IMR-90 (cell line): ENCODE measurements at regions not wholly inside any gene's neighbourhood (a gene's known extent, or its start where the extent isn't known, plus 50 kb on each side); places are given as distances from the start of the nearest gene placed in this dataset.

ENCODE experiments used
- ATAC-seq: fragments of 200-7000 bp; cut with Tn5 transposase; 2 replicates; pipeline ENCODE4 v1.9.1; 2020; ENCODE audit warnings: low read depth, mild to moderate bottlenecking, moderate library complexity
- BruUV-seq: library from RNA; stranded (reverse); fragments of 400-500 nt; replicated peaks from 2 replicates; lab custom pipeline; 2021; lab: Mats Ljungman, UMichigan
- CTCF ChIA-PET: fragments of 300-600 bp; formaldehyde crosslinking; extraction: SDS; loops from one replicate; lab custom pipeline; 2021; ENCODE audit warnings: antibody characterized with exemption; lab: Yijun Ruan, JAX
- POLR2A ChIA-PET: fragments of 300-600 bp; sonication (Branson Sonifier 250); formaldehyde crosslinking; loops from one replicate; lab custom pipeline; 2022; ENCODE audit warnings: antibody characterized with exemption; ENCODE audit not compliant: unreplicated experiment; lab: Charles Lee
- DNase-seq: peaks from one replicate; pipeline ENCODE4 v3.0.0; 2013
- H2AFZ ChIP-seq: replicated peaks from 2 replicates; pipeline ENCODE3; 2013; ENCODE audit warnings: low read length, mild to moderate bottlenecking; ENCODE audit not compliant: poor library complexity
- H2AK5ac ChIP-seq: 2 replicates; pipeline ENCODE4 v1.6.1; 2013; ENCODE audit warnings: low read depth, low read length, inconsistent platforms
- H2AK9ac ChIP-seq: replicated peaks from 2 replicates; pipeline ENCODE3; 2013; ENCODE audit warnings: mild to moderate bottlenecking, low read depth, low read length, moderate library complexity; ENCODE audit not compliant: poor library complexity
- H2BK120ac ChIP-seq: 2 replicates; pipeline ENCODE4 v1.6.1; 2013; ENCODE audit warnings: low read depth, low read length, inconsistent platforms
- H2BK15ac ChIP-seq: 3 replicates; pipeline ENCODE4 v1.6.1; 2013; ENCODE audit warnings: low read depth, low read length, inconsistent platforms
- H2BK20ac ChIP-seq: 2 replicates; pipeline ENCODE4 v1.6.1; 2013; ENCODE audit warnings: low read depth, mild to moderate bottlenecking, inconsistent platforms, low read length, moderate library complexity
- H2BK5ac ChIP-seq: 2 replicates; pipeline ENCODE4 v1.6.1; 2013; ENCODE audit warnings: mild to moderate bottlenecking, low read depth, low read length, inconsistent platforms; ENCODE audit not compliant: poor library complexity, severe bottlenecking
- H3K14ac ChIP-seq: replicated peaks from 2 replicates; pipeline ENCODE4 v1.6.1; 2013; ENCODE audit warnings: low read depth, low read length, inconsistent platforms
- H3K18ac ChIP-seq: 2 replicates; pipeline ENCODE4 v1.6.1; 2013; ENCODE audit warnings: low read depth, low read length, control low read depth
- H3K23ac ChIP-seq: 2 replicates; pipeline ENCODE4 v1.6.1; 2013; ENCODE audit warnings: low read depth, low read length, inconsistent platforms
- H3K27ac ChIP-seq: 2 replicates; pipeline ENCODE4 v1.5.1; 2013; ENCODE audit warnings: mild to moderate bottlenecking, control low read depth, low read length; ENCODE audit not compliant: insufficient read depth
- H3K27me3 ChIP-seq: 2 replicates; pipeline ENCODE4 v1.6.1; 2013; ENCODE audit warnings: low read length; ENCODE audit not compliant: control insufficient read depth, insufficient read depth
- H3K36me3 ChIP-seq: 2 replicates; pipeline ENCODE4 v1.6.1; 2013; ENCODE audit warnings: low read length, mixed read lengths; ENCODE audit not compliant: control insufficient read depth, insufficient read depth
- H3K4ac ChIP-seq: 2 replicates; pipeline ENCODE4 v1.6.1; 2013; ENCODE audit warnings: low read depth, low read length, inconsistent platforms
- H3K4me1 ChIP-seq: 2 replicates; pipeline ENCODE4 v1.6.1; 2013; ENCODE audit warnings: low read length, mixed read lengths; ENCODE audit not compliant: control insufficient read depth, insufficient read depth
- H3K4me2 ChIP-seq: 2 replicates; pipeline ENCODE4 v1.6.1; 2013; ENCODE audit warnings: low read depth, mild to moderate bottlenecking, control low read depth, low read length, moderate library complexity
- H3K4me3 ChIP-seq: 2 replicates; pipeline ENCODE4 v1.5.1; 2013; ENCODE audit warnings: low read depth, mild to moderate bottlenecking, control low read depth, low read length, moderate library complexity; ENCODE audit not compliant: insufficient read depth
- H3K56ac ChIP-seq: 2 replicates; pipeline ENCODE4 v1.6.1; 2013; ENCODE audit warnings: low read length, inconsistent platforms; ENCODE audit not compliant: insufficient read depth; ENCODE audit errors: extremely low read depth
- H3K79me1 ChIP-seq, 2 experiments: 2 replicates each; pipeline ENCODE4 v1.6.1; 2013; ENCODE audit warnings: low read length in 2 of 2, inconsistent platforms in 1 of 2, low read depth in 1 of 2
- H3K9ac ChIP-seq: 2 replicates; pipeline ENCODE4 v1.6.1; 2013; ENCODE audit warnings: low read depth, low read length, control low read depth
- H3K9me1 ChIP-seq: 2 replicates; pipeline ENCODE4 v1.6.1; 2013; ENCODE audit warnings: low read length, inconsistent platforms; ENCODE audit not compliant: insufficient read depth
- H3K9me3 ChIP-seq: 2 replicates; pipeline ENCODE4 v1.6.1; 2013; ENCODE audit warnings: low read length; ENCODE audit not compliant: control insufficient read depth, insufficient read depth
- H4K20me1 ChIP-seq: 2 replicates; pipeline ENCODE4 v1.6.1; 2013; ENCODE audit warnings: low read length, inconsistent platforms; ENCODE audit not compliant: insufficient read depth
- H4K5ac ChIP-seq: 2 replicates; pipeline ENCODE4 v1.6.1; 2013; ENCODE audit warnings: mild to moderate bottlenecking, low read depth, low read length, control low read depth
- H4K8ac ChIP-seq, 2 experiments: 2 replicates each; pipeline ENCODE4 v1.6.1; 2013; ENCODE audit warnings: low read depth in 2 of 2, low read length in 2 of 2, control low read depth in 1 of 2, inconsistent platforms in 1 of 2
- H4K91ac ChIP-seq: 2 replicates; pipeline ENCODE4 v1.6.1; 2013; ENCODE audit warnings: low read depth, low read length, inconsistent platforms; ENCODE audit not compliant: insufficient read depth
- BHLHE40 ChIP-seq: fragments of 150-350 bp; IDR thresholded peaks from 2 replicates; pipeline ENCODE4 v1.6.1; 2016; ENCODE audit warnings: mild to moderate bottlenecking, low read depth, low read length
- CEBPB ChIP-seq: IDR thresholded peaks from 2 replicates; pipeline ENCODE4 v1.6.1; 2012; ENCODE audit warnings: low read depth, low read length, improper control_type of control experiment
- CHD1 ChIP-seq: IDR thresholded peaks from 2 replicates; pipeline ENCODE4 v1.6.1; 2012; ENCODE audit warnings: low read depth, low read length, improper control_type of control experiment
- FOS ChIP-seq: fragments of 150-350 bp; IDR thresholded peaks from 2 replicates; pipeline ENCODE4 v1.6.1; 2016; ENCODE audit warnings: low read depth, low read length
- MAFK ChIP-seq: IDR thresholded peaks from 2 replicates; pipeline ENCODE4 v1.6.1; 2012; ENCODE audit warnings: low read depth, low read length, improper control_type of control experiment
- MAZ ChIP-seq: IDR thresholded peaks from 2 replicates; pipeline ENCODE4 v1.6.1; 2012; ENCODE audit warnings: low read depth, mild to moderate bottlenecking, low read length, improper control_type of control experiment, moderate library complexity, borderline replicate concordance
- MXI1 ChIP-seq: IDR thresholded peaks from 2 replicates; pipeline ENCODE4 v1.6.1; 2012; ENCODE audit warnings: low read depth, mild to moderate bottlenecking, low read length, moderate library complexity, borderline replicate concordance
- NFE2L2 ChIP-seq: fragments of 150-350 bp; IDR thresholded peaks from 2 replicates; pipeline ENCODE4 v1.6.1; 2016; ENCODE audit warnings: low read depth, mild to moderate bottlenecking, low read length
- POLR2A ChIP-seq: IDR thresholded peaks from 2 replicates; pipeline ENCODE4 v1.6.1; 2012; ENCODE audit warnings: mild to moderate bottlenecking, low read depth, low read length
- RAD21 ChIP-seq: IDR thresholded peaks from 2 replicates; pipeline ENCODE4 v1.6.1; 2012; ENCODE audit warnings: low read length, improper control_type of control experiment
- RCOR1 ChIP-seq: IDR thresholded peaks from 2 replicates; pipeline ENCODE4 v1.6.1; 2012; ENCODE audit warnings: mild to moderate bottlenecking, low read length, improper control_type of control experiment; ENCODE audit not compliant: insufficient replicate concordance
- RFX5 ChIP-seq: IDR thresholded peaks from 2 replicates; pipeline ENCODE4 v1.8.0; 2012; ENCODE audit warnings: low read depth, mild to moderate bottlenecking, low read length, moderate library complexity
- SMC3 ChIP-seq: fragments of 150-350 bp; IDR thresholded peaks from 2 replicates; pipeline ENCODE4 v1.6.1; 2016; ENCODE audit warnings: low read depth, mild to moderate bottlenecking, antibody characterized with exemption, low read length, moderate library complexity
- WGBS, 2 experiments: methylation state at CpG; one replicate each; pipeline versions ENCODE4 v1.1.5 to v1.1.7; 2013; ENCODE audit warnings: missing lambda C conversion rate in 2 of 2; ENCODE audit not compliant: insufficient read length in 1 of 2; ENCODE audit errors: extremely low coverage in 2 of 2; 5-methylcytosine and 5-hydroxymethylcytosine counted together
- dilution Hi-C: fragments of 300-500 bp; cut with HindIII; formaldehyde crosslinking; loops from one replicate; pipeline ENCODE4 v1.14.3; 2018; ENCODE audit warnings: low sequenced_read_pairs; ENCODE audit not compliant: unreplicated experiment
- in situ Hi-C: fragments of 300-500 bp; cut with MboI; formaldehyde crosslinking; loops from 3 replicates; pipeline ENCODE4 v1.14.3; 2019; ENCODE audit warnings: low sequenced_read_pairs, inconsistent platforms, mixed read lengths
- intact Hi-C: fragments of 100-400 bp; cut with micrococcal nuclease; formaldehyde crosslinking; loops from 2 replicates; pipeline ENCODE4 v1.10.0; 2022
- TF ChIP-seq, protein P1 (sequence below): conservative IDR thresholded peaks from 2 replicates; pipeline ENCODE4 v1.5.1; 2012; ENCODE audit warnings: mild to moderate bottlenecking, low read depth, low read length, improper control_type of control experiment
- TF ChIP-seq, protein P2 (sequence below): fragments of 150-350 bp; IDR thresholded peaks from 2 replicates; pipeline ENCODE4 v1.6.1; 2017; ENCODE audit warnings: mild to moderate bottlenecking, antibody characterized with exemption, low read length, low read depth
- TF ChIP-seq, protein P3 (sequence below): fragments of 150-350 bp; IDR thresholded peaks from 2 replicates; pipeline ENCODE4 v1.6.1; 2016; ENCODE audit warnings: low read depth, mild to moderate bottlenecking, low read length, moderate library complexity, borderline replicate concordance

DNA sequence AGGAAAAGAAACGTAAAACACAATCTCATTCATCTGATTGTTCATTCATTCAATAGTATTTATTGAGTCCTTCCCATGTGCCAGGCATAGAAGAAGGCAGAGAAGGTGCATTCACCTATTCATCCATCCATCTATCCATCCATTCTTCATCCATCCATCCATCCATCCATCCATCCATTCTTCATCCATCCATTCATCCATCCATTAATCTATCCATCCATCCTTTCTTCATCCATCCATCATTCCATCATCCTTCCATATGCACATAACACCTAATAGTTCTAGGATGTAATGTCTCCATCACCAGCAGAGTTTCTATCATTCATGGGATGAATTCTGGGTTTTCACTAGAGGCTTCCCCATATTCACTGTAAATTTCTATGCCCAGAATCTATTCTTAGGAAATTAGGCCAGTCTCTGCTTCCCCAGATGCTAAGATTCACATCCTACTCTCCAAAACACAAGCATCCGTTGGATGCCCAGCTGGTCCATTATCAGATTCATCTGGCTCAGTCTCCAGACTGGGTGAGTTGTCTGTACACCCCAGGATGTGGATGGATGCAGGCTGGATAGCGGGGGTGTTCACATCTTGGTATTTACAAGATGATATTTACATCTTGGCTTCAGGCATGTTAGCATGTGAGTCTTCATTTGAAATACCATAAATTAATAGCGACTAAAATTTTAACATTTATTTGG lies 517.7 kb upstream of the SULF2 start:
- H4K20me1 ChIP-seq, result no peaks in the 10 kb centered on the region
- H4K91ac ChIP-seq, result no peak overlapping the region
- no peak overlapping the region for H2BK15ac ChIP-seq
- no CpG with 5 or more reads among the region's 4 CpGs for WGBS, 2 experiments
- no peak overlapping the region for H3K14ac ChIP-seq
- no peak for TF ChIP-seq MAFK
- TF ChIP-seq BHLHE40, result no peak
- TF ChIP-seq, protein P1, sequence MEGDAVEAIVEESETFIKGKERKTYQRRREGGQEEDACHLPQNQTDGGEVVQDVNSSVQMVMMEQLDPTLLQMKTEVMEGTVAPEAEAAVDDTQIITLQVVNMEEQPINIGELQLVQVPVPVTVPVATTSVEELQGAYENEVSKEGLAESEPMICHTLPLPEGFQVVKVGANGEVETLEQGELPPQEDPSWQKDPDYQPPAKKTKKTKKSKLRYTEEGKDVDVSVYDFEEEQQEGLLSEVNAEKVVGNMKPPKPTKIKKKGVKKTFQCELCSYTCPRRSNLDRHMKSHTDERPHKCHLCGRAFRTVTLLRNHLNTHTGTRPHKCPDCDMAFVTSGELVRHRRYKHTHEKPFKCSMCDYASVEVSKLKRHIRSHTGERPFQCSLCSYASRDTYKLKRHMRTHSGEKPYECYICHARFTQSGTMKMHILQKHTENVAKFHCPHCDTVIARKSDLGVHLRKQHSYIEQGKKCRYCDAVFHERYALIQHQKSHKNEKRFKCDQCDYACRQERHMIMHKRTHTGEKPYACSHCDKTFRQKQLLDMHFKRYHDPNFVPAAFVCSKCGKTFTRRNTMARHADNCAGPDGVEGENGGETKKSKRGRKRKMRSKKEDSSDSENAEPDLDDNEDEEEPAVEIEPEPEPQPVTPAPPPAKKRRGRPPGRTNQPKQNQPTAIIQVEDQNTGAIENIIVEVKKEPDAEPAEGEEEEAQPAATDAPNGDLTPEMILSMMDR, result no peak
- no peak for TF ChIP-seq CEBPB
- no peak for TF ChIP-seq NFE2L2
- no peak for TF ChIP-seq RFX5
- TF ChIP-seq, protein P2, sequence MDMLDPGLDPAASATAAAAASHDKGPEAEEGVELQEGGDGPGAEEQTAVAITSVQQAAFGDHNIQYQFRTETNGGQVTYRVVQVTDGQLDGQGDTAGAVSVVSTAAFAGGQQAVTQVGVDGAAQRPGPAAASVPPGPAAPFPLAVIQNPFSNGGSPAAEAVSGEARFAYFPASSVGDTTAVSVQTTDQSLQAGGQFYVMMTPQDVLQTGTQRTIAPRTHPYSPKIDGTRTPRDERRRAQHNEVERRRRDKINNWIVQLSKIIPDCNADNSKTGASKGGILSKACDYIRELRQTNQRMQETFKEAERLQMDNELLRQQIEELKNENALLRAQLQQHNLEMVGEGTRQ, result no peak
- TF ChIP-seq, protein P3, sequence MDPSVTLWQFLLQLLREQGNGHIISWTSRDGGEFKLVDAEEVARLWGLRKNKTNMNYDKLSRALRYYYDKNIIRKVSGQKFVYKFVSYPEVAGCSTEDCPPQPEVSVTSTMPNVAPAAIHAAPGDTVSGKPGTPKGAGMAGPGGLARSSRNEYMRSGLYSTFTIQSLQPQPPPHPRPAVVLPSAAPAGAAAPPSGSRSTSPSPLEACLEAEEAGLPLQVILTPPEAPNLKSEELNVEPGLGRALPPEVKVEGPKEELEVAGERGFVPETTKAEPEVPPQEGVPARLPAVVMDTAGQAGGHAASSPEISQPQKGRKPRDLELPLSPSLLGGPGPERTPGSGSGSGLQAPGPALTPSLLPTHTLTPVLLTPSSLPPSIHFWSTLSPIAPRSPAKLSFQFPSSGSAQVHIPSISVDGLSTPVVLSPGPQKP, result no peak
- TF ChIP-seq RCOR1, result no peak
- TF ChIP-seq POLR2A, result no peak
- no peak for TF ChIP-seq RAD21
- TF ChIP-seq SMC3, result no peak
- TF ChIP-seq CHD1, result no peak
- no peak for TF ChIP-seq MXI1
- TF ChIP-seq MAZ, result no peak
- no peak for TF ChIP-seq FOS
- no peak overlapping the region for H3K4me3 ChIP-seq
- H2BK5ac ChIP-seq, result no peak overlapping the region
- H3K56ac ChIP-seq, result no peak overlapping the region
- 0 out of 2 replicates have a peak, but pooled peaks cover under 1% of the 10 kb centered on the region for H3K9me3 ChIP-seq
- no peak for ATAC-seq
- H3K23ac ChIP-seq, result no peak overlapping the region
- no peak overlapping the region for H2BK20ac ChIP-seq
- no peak overlapping the region for H2AK9ac ChIP-seq
- H3K27me3 ChIP-seq, result peaks cover 12% of the 10 kb centered on the region
- H2BK120ac ChIP-seq, result no peak overlapping the region
- no peak overlapping the region for H3K27ac ChIP-seq
- intact Hi-C loops (no loop called here), dilution Hi-C loops (no loop called here), in situ Hi-C loops (no loop called here)
- H3K36me3 ChIP-seq, result no peaks in the 10 kb centered on the region
- no peak overlapping the region for H3K4ac ChIP-seq
- H3K4me1 ChIP-seq, result peaks cover 3% of the 10 kb centered on the region
- no peak overlapping the region for H3K4me2 ChIP-seq
- no peak overlapping the region for H4K5ac ChIP-seq
- no peak overlapping the region for H3K9ac ChIP-seq
- BruUV-seq, result no TSS peak
- H3K18ac ChIP-seq, result no peak overlapping the region
- H2AFZ ChIP-seq, result no peak overlapping the region
- no peaks in the 10 kb centered on the region for H3K79me1 ChIP-seq
- ChIA-PET CTCF (no interaction called here), POLR2A (no interaction called here)
- no peak for DNase-seq
- no peak overlapping the region for H4K8ac ChIP-seq
- no peak overlapping the region for H2AK5ac ChIP-seq
- no peaks in the 10 kb centered on the region; the same call in 1 of the 2 replicates for H3K9me1 ChIP-seq
